Endothelial cell (in vitro differentiated cells): ENCODE measurements at regions not wholly inside any gene's neighbourhood (a gene's known extent, or its start where the extent isn't known, plus 50 kb on each side); places are given as distances from the start of the nearest gene placed in this dataset.

ENCODE experiments used
- DNase-seq: peaks from one replicate; pipeline ENCODE4 v3.0.0; 2021; ENCODE audit warnings: low spot score
- H3K27ac Mint-ChIP-seq: one replicate; pipeline ENCODE4 v1.8.0; 2021; ENCODE audit warnings: mixed read lengths, inconsistent platforms; ENCODE audit not compliant: unreplicated experiment
- H3K27me3 Mint-ChIP-seq: one replicate; pipeline ENCODE4 v1.8.0; 2021; ENCODE audit warnings: mild to moderate bottlenecking, moderate library complexity, mixed read lengths, inconsistent platforms; ENCODE audit not compliant: unreplicated experiment
- H3K36me3 Mint-ChIP-seq: one replicate; pipeline ENCODE4 v1.8.0; 2021; ENCODE audit warnings: mild to moderate bottlenecking, low read depth, mixed read lengths, inconsistent platforms; ENCODE audit not compliant: unreplicated experiment
- H3K4me1 Mint-ChIP-seq: one replicate; pipeline ENCODE4 v1.8.0; 2021; ENCODE audit warnings: mild to moderate bottlenecking, mixed read lengths, inconsistent platforms; ENCODE audit not compliant: unreplicated experiment
- H3K4me3 Mint-ChIP-seq: one replicate; pipeline ENCODE4 v1.8.0; 2021; ENCODE audit warnings: mild to moderate bottlenecking, mixed read lengths, inconsistent platforms; ENCODE audit not compliant: unreplicated experiment
- H3K9me3 Mint-ChIP-seq: one replicate; pipeline ENCODE4 v1.8.0; 2021; ENCODE audit warnings: mixed read lengths, inconsistent platforms; ENCODE audit not compliant: unreplicated experiment
- CTCF ChIP-seq: fragments of 200-600 bp; sonication (generic); IDR thresholded peaks from one replicate; pipeline ENCODE4 v1.5.0; 2021; ENCODE audit warnings: antibody characterized with exemption; ENCODE audit not compliant: unreplicated experiment

- H3K4me1 Mint-ChIP-seq: no peaks in the 10 kb centered on the region
- no peaks in the 10 kb centered on the region for H3K36me3 Mint-ChIP-seq
- no peaks in the 10 kb centered on the region for H3K9me3 Mint-ChIP-seq
- H3K4me3 Mint-ChIP-seq: no peak overlapping the region
- no peak for DNase-seq
- H3K27ac Mint-ChIP-seq: no peak overlapping the region
- peaks cover 4% of the 10 kb centered on the region for H3K27me3 Mint-ChIP-seq
- TF ChIP-seq CTCF: no peak
Observed at GRCh38 chr1:2931724-2932401, 89.4 kb upstream of the ACTRT2 start.

GRCh38 chr1:2932671-2933350 is 88.5 kb upstream of the ACTRT2 start:
- TF ChIP-seq CTCF: no peak
- Mint-ChIP-seq H3K4me3 (no peak overlapping the region), H3K9me3 (no peaks in the 10 kb centered on the region), H3K36me3 (no peaks in the 10 kb centered on the region), H3K27me3 (peaks cover 5% of the 10 kb centered on the region), H3K27ac (no peak overlapping the region), H3K4me1 (no peaks in the 10 kb centered on the region)
- no peak for DNase-seq

GRCh38 chr1:2933431-2934155 is 87.7 kb upstream of the ACTRT2 start:
- H3K9me3 Mint-ChIP-seq: no peaks in the 10 kb centered on the region
- TF ChIP-seq CTCF: no peak
- no peaks in the 10 kb centered on the region for H3K36me3 Mint-ChIP-seq
- no peak overlapping the region for H3K4me3 Mint-ChIP-seq
- no peaks in the 10 kb centered on the region for H3K4me1 Mint-ChIP-seq
- H3K27me3 Mint-ChIP-seq: peaks cover 9% of the 10 kb centered on the region
- DNase-seq: no peak
- H3K27ac Mint-ChIP-seq: no peak overlapping the region

- Mint-ChIP-seq H3K4me3 (no peak overlapping the region), H3K27ac (no peak overlapping the region), H3K36me3 (no peaks in the 10 kb centered on the region), H3K9me3 (no peaks in the 10 kb centered on the region), H3K4me1 (no peaks in the 10 kb centered on the region), H3K27me3 (peaks cover 9% of the 10 kb centered on the region)
- no peak for TF ChIP-seq CTCF
- no peak for DNase-seq
Observed at GRCh38 chr1:2934156-2934540, 87.1 kb upstream of the ACTRT2 start.

- no peaks in the 10 kb centered on the region for H3K9me3 Mint-ChIP-seq
- H3K4me3 Mint-ChIP-seq: no peak overlapping the region
- no peak for TF ChIP-seq CTCF
- H3K36me3 Mint-ChIP-seq: no peaks in the 10 kb centered on the region
- DNase-seq: no peak
- H3K4me1 Mint-ChIP-seq: no peaks in the 10 kb centered on the region
- no peak overlapping the region for H3K27ac Mint-ChIP-seq
- peaks cover 9% of the 10 kb centered on the region for H3K27me3 Mint-ChIP-seq
Observed at GRCh38 chr1:2934642-2935081, 86.6 kb upstream of the ACTRT2 start.
